Endothelial cell of umbilical vein (primary cell): ENCODE measurements at regions not wholly inside any gene's neighbourhood (a gene's known extent, or its start where the extent isn't known, plus 50 kb on each side); places are given as distances from the start of the nearest gene placed in this dataset.

Experiments used
- BruUV-seq: library from RNA; stranded (reverse); fragments of 400-500 nt; replicated peaks from 2 replicates; lab custom pipeline; 2021; lab: Mats Ljungman, UMichigan
- CTCF ChIA-PET: fragments of 300-600, 350-600 bp; sonication (Branson Sonifier 250); formaldehyde crosslinking; loops from one replicate; lab custom pipeline; 2021; ENCODE audit warnings: antibody characterized with exemption, inconsistent platforms; lab: Charles Lee
- POLR2A ChIA-PET: fragments of 300-600, 350-600 bp; sonication (Branson Sonifier 250); formaldehyde crosslinking; loops from one replicate; lab custom pipeline; 2021; ENCODE audit warnings: antibody characterized with exemption, inconsistent platforms; lab: Charles Lee
- DNase-seq: peaks from one replicate; pipeline ENCODE4 v3.0.0-alpha.2; 2011; ENCODE audit warnings: low read depth, low spot score
- FAIRE-seq: peaks from 2 replicates; lab custom pipeline; 2011; peaks lifted over from hg19 to GRCh38; lab: Jason Lieb, UNC
- H2AFZ ChIP-seq: 2 replicates; pipeline ENCODE4 v1.6.0; 2012; ENCODE audit warnings: low read depth, low read length, control low read depth, inconsistent platforms
- H3K27ac ChIP-seq: 2 replicates; pipeline ENCODE4 v1.5.1; 2011; ENCODE audit warnings: low read depth, mild to moderate bottlenecking, control low read depth, low read length, moderate library complexity; ENCODE audit not compliant: insufficient read depth
- H3K27me3 ChIP-seq, 2 experiments: 2 replicates each; pipeline versions ENCODE4 v1.6.0 to v1.6.1; 2011; ENCODE audit warnings: low read length in 2 of 2, mixed read lengths in 1 of 2; ENCODE audit not compliant: control insufficient read depth in 2 of 2, insufficient read depth in 2 of 2
- H3K36me3 ChIP-seq, 2 experiments: 2 replicates in 1 of 2; 3 replicates in 1 of 2; pipeline ENCODE4 v1.5.1; 2011; ENCODE audit warnings: low read length in 2 of 2, mild to moderate bottlenecking in 1 of 2, moderate library complexity in 1 of 2; ENCODE audit not compliant: control insufficient read depth in 2 of 2, insufficient read depth in 2 of 2; ENCODE audit errors: extremely low read depth in 1 of 2
- H3K4me1 ChIP-seq: 3 replicates; pipeline ENCODE4 v1.5.1; 2011; ENCODE audit warnings: mild to moderate bottlenecking, low read length; ENCODE audit not compliant: control insufficient read depth, insufficient read depth; ENCODE audit errors: extremely low read depth
- H3K4me2 ChIP-seq: 2 replicates; pipeline ENCODE4 v1.6.1; 2011; ENCODE audit warnings: low read length, control low read depth, mixed read lengths; ENCODE audit not compliant: insufficient read depth
- H3K4me3 ChIP-seq, 3 experiments: fragments of 200-600 bp in 1 of 3; sonication (generic), shearing (Covaris generic) in 1 of 3; replicated peaks in 1 of 3; 2 replicates each; pipeline ENCODE4 v1.5.1; 2011 to 2016; ENCODE audit warnings: control low read depth in 3 of 3, low read length in 3 of 3, mild to moderate bottlenecking in 2 of 3, inconsistent platforms in 1 of 3, low read depth in 1 of 3, moderate library complexity in 1 of 3; ENCODE audit not compliant: insufficient read depth in 1 of 3
- H3K79me2 ChIP-seq: 2 replicates; pipeline ENCODE4 v1.6.0; 2012; ENCODE audit warnings: low read length, inconsistent platforms; ENCODE audit not compliant: control insufficient read depth, insufficient read depth
- H3K9ac ChIP-seq: replicated peaks from 2 replicates; pipeline ENCODE3; 2011; ENCODE audit warnings: low read length, control low read depth; ENCODE audit not compliant: insufficient read depth; ENCODE audit errors: extremely low read depth
- H3K9me1 ChIP-seq: replicated peaks from 3 replicates; pipeline ENCODE4 v1.6.0; 2011; ENCODE audit warnings: mild to moderate bottlenecking, low read length; ENCODE audit not compliant: control insufficient read depth, insufficient read depth; ENCODE audit errors: extremely low read depth
- H3K9me3 ChIP-seq: replicated peaks from 2 replicates; pipeline ENCODE4 v1.5.1; 2012; ENCODE audit warnings: low read length, inconsistent platforms; ENCODE audit not compliant: control insufficient read depth, insufficient read depth
- H4K20me1 ChIP-seq: replicated peaks from 2 replicates; pipeline ENCODE3; 2011; ENCODE audit warnings: mild to moderate bottlenecking, low read length; ENCODE audit not compliant: control insufficient read depth, insufficient read depth; ENCODE audit errors: extremely low read depth
- EZH2 ChIP-seq: IDR thresholded peaks from 2 replicates; pipeline ENCODE4 v1.6.1; 2012; ENCODE audit warnings: borderline replicate concordance, low read depth, mild to moderate bottlenecking, moderate library complexity, low read length, inconsistent platforms; ENCODE audit not compliant: severe bottlenecking
- FOS ChIP-seq: IDR thresholded peaks from 2 replicates; pipeline ENCODE4 v1.6.1; 2011; ENCODE audit warnings: mild to moderate bottlenecking, low read length, moderate library complexity, borderline replicate concordance; ENCODE audit not compliant: insufficient read depth
- GATA2 ChIP-seq: IDR thresholded peaks from 2 replicates; pipeline ENCODE4 v1.7.0; 2011; ENCODE audit warnings: low read depth, mild to moderate bottlenecking, moderate library complexity, mixed read lengths, low read length; ENCODE audit not compliant: insufficient read length, insufficient read depth
- JUN ChIP-seq: IDR thresholded peaks from 2 replicates; pipeline ENCODE4 v1.6.1; 2011; ENCODE audit warnings: borderline replicate concordance, low read depth; ENCODE audit not compliant: insufficient read length, insufficient read depth
- MYC ChIP-seq: IDR thresholded peaks from one replicate; pipeline ENCODE4 v1.6.1; 2011; ENCODE audit warnings: mild to moderate bottlenecking, low read depth, low read length
- POLR2A ChIP-seq: IDR thresholded peaks from 2 replicates; pipeline ENCODE4 v1.6.1; 2012; ENCODE audit warnings: low read depth, mild to moderate bottlenecking, control low read depth, low read length
- POLR2AphosphoS5 ChIP-seq: IDR thresholded peaks from 2 replicates; pipeline ENCODE4 v1.6.1; 2012; ENCODE audit warnings: low read depth, mild to moderate bottlenecking, control low read depth, low read length, moderate library complexity; ENCODE audit not compliant: insufficient read depth
- dilution Hi-C: fragments of 300-500 bp; cut with MboI; formaldehyde crosslinking; loops from one replicate; pipeline ENCODE4 v1.15.0; 2019; ENCODE audit warnings: low sequenced_read_pairs; ENCODE audit not compliant: extremely low pct_ligation_motif_present
- intact Hi-C: fragments of 100-400 bp; cut with micrococcal nuclease; formaldehyde crosslinking; loops from one replicate; pipeline ENCODE4 v1.10.0; 2022
- TF ChIP-seq, protein P1 (sequence below): IDR thresholded peaks from 2 replicates; pipeline ENCODE4 v1.6.1; 2011; ENCODE audit not compliant: insufficient read depth, insufficient read length
- TF ChIP-seq, protein P2 (sequence below), 2 donors: IDR thresholded peaks; 1 replicate in 1 of 2; 2 replicates in 1 of 2; pipeline ENCODE4 v1.5.1; 2011; ENCODE audit warnings: low read length in 2 of 2, mild to moderate bottlenecking in 2 of 2, moderate library complexity in 2 of 2, control low read depth in 1 of 2, inconsistent platforms in 1 of 2, low read depth in 1 of 2; ENCODE audit not compliant: insufficient read depth in 1 of 2; ENCODE audit errors: extremely low read depth in 1 of 2

DNA sequence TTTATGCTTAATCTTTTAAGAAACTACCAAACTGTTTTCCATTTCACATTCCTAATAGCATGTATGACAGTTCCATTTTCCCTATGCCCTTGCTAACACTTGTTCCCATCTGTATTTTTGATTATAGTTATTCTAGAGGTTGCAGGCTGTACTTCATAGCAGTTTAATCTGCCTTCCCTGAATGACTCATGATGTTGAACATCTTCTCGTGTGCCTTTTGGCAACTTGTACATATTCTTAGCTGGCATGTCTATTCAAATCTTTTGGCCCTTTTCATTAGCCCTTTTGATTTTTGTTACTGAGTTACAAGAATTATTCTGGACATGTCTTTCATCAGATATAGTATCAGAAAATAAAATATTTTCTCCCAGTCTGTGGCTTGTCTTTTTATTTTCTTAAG, 320.3 kb downstream of the DIRAS2 start:
- DNase-seq: no peak
- H3K9me1 ChIP-seq: no peaks in the 10 kb centered on the region
- POLR2A ChIA-PET: no interaction called here
- CTCF ChIA-PET: no interaction called here
- dilution Hi-C loops (no loop called here), intact Hi-C loops (no loop called here)
- H3K36me3 ChIP-seq: no peaks in the 10 kb centered on the region
- no peak for TF ChIP-seq POLR2AphosphoS5
- TF ChIP-seq, protein P1, sequence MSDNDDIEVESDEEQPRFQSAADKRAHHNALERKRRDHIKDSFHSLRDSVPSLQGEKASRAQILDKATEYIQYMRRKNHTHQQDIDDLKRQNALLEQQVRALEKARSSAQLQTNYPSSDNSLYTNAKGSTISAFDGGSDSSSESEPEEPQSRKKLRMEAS: no peak
- TF ChIP-seq GATA2: no peak
- no peak for TF ChIP-seq FOS
- TF ChIP-seq POLR2A: no peak
- no peak for TF ChIP-seq JUN
- TF ChIP-seq, protein P2, sequence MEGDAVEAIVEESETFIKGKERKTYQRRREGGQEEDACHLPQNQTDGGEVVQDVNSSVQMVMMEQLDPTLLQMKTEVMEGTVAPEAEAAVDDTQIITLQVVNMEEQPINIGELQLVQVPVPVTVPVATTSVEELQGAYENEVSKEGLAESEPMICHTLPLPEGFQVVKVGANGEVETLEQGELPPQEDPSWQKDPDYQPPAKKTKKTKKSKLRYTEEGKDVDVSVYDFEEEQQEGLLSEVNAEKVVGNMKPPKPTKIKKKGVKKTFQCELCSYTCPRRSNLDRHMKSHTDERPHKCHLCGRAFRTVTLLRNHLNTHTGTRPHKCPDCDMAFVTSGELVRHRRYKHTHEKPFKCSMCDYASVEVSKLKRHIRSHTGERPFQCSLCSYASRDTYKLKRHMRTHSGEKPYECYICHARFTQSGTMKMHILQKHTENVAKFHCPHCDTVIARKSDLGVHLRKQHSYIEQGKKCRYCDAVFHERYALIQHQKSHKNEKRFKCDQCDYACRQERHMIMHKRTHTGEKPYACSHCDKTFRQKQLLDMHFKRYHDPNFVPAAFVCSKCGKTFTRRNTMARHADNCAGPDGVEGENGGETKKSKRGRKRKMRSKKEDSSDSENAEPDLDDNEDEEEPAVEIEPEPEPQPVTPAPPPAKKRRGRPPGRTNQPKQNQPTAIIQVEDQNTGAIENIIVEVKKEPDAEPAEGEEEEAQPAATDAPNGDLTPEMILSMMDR (IDR thresholded peaks at IDR 0.05; ENCODE audit: extremely low read depth in 1 of 2, insufficient read depth in 1 of 2, low read depth in 1 of 2, low read length in 2 of 2): no peak
- TF ChIP-seq EZH2: no peak
- TF ChIP-seq MYC: no peak
- no peak overlapping the region for H2AFZ ChIP-seq
- H4K20me1 ChIP-seq: no peaks in the 10 kb centered on the region
- no peaks in the 10 kb centered on the region for H3K9me3 ChIP-seq
- no peaks in the 10 kb centered on the region for H3K4me1 ChIP-seq
- no peak for FAIRE-seq
- BruUV-seq: no TSS peak
- no peak overlapping the region for H3K27ac ChIP-seq
- H3K9ac ChIP-seq: no peak overlapping the region
- H3K79me2 ChIP-seq: no peaks in the 10 kb centered on the region
- no peak overlapping the region for H3K4me3 ChIP-seq
- H3K4me2 ChIP-seq: no peak overlapping the region
- no peaks in the 10 kb centered on the region for H3K27me3 ChIP-seq
